Osteocyte (in vitro differentiated cells): ENCODE measurements at regions not wholly inside any gene's neighbourhood (a gene's known extent, or its start where the extent isn't known, plus 50 kb on each side); places are given as distances from the start of the nearest gene placed in this dataset.

Experiments
- DNase-seq: peaks from one replicate; pipeline ENCODE4 v3.0.0; 2021; ENCODE audit warnings: mixed read lengths; ENCODE audit not compliant: unreplicated experiment; ENCODE audit errors: extremely low spot score
- H3K27ac Mint-ChIP-seq: one replicate; pipeline ENCODE4 v1.8.0; 2021; ENCODE audit warnings: mild to moderate bottlenecking, mixed read lengths; ENCODE audit not compliant: unreplicated experiment
- H3K27me3 Mint-ChIP-seq: one replicate; pipeline ENCODE4 v1.8.0; 2021; ENCODE audit warnings: mixed read lengths; ENCODE audit not compliant: unreplicated experiment
- H3K36me3 Mint-ChIP-seq: one replicate; pipeline ENCODE4 v1.8.0; 2021; ENCODE audit warnings: mixed read lengths; ENCODE audit not compliant: unreplicated experiment
- H3K4me1 Mint-ChIP-seq: one replicate; pipeline ENCODE4 v1.8.0; 2021; ENCODE audit warnings: mixed read lengths; ENCODE audit not compliant: unreplicated experiment
- H3K4me3 Mint-ChIP-seq: one replicate; pipeline ENCODE4 v1.8.0; 2021; ENCODE audit warnings: mild to moderate bottlenecking, moderate library complexity, mixed read lengths; ENCODE audit not compliant: unreplicated experiment
- H3K9me3 Mint-ChIP-seq: one replicate; pipeline ENCODE4 v1.8.0; 2021; ENCODE audit warnings: mixed read lengths; ENCODE audit not compliant: unreplicated experiment
- TF ChIP-seq, protein P1 (sequence below): fragments of 200-600 bp; sonication (generic); IDR thresholded peaks from 2 replicates; pipeline ENCODE4 v1.5.0; 2021; ENCODE audit warnings: antibody characterized with exemption, mild to moderate bottlenecking, moderate library complexity

DNA sequence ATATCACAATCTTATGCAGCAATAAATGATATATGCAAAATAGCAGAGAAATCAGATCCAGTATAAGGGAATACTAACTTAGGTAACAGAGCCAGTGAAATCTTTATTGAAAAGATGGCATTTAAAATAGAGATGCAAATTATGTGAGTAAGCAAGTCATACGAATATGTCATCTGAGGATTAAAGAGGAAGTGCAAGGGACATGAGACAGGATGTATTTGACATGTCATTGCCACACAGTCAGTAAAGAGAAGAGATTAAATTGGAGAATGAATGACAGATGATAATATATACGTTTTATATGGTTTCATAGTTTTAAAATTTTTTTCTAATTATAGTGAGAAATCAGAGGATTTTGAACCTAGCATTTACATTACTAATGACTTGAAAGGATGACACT, 426.4 kb downstream of the SLITRK5 start:
- no peak for DNase-seq
- no peaks in the 10 kb centered on the region for H3K27me3 Mint-ChIP-seq
- no peak overlapping the region for H3K4me3 Mint-ChIP-seq
- no peaks in the 10 kb centered on the region for H3K4me1 Mint-ChIP-seq
- no peak overlapping the region for H3K27ac Mint-ChIP-seq
- TF ChIP-seq, protein P1, sequence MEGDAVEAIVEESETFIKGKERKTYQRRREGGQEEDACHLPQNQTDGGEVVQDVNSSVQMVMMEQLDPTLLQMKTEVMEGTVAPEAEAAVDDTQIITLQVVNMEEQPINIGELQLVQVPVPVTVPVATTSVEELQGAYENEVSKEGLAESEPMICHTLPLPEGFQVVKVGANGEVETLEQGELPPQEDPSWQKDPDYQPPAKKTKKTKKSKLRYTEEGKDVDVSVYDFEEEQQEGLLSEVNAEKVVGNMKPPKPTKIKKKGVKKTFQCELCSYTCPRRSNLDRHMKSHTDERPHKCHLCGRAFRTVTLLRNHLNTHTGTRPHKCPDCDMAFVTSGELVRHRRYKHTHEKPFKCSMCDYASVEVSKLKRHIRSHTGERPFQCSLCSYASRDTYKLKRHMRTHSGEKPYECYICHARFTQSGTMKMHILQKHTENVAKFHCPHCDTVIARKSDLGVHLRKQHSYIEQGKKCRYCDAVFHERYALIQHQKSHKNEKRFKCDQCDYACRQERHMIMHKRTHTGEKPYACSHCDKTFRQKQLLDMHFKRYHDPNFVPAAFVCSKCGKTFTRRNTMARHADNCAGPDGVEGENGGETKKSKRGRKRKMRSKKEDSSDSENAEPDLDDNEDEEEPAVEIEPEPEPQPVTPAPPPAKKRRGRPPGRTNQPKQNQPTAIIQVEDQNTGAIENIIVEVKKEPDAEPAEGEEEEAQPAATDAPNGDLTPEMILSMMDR, result no peak
- H3K36me3 Mint-ChIP-seq, result no peaks in the 10 kb centered on the region
- H3K9me3 Mint-ChIP-seq, result peaks cover 13% of the 10 kb centered on the region

DNA sequence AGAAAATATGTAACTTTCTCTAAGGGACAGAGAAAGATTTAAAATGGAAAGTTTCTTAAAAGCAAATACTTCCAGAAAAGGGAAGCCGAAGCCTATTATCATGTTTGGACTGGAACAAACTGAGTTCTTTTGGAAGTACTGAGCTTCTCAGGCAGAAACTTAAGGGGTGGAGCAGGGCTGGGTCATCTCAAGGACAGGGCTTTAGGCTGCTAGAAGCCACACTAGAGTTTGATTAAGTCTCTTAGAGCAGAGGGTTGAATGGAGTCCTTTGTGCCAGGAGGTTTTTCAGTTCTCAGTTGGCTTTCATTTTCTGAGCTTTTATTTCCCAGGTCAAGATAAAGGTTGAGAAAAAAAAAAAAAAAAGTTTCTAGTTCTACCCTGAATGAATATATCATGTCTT, 432.7 kb downstream of the SLITRK5 start:
- DNase-seq, result no peak
- Mint-ChIP-seq H3K27me3 (no peaks in the 10 kb centered on the region), H3K27ac (no peak overlapping the region), H3K36me3 (no peaks in the 10 kb centered on the region), H3K4me1 (no peaks in the 10 kb centered on the region), H3K4me3 (no peak overlapping the region), H3K9me3 (peaks cover 16% of the 10 kb centered on the region)
- TF ChIP-seq, protein P1, result no peak

DNA sequence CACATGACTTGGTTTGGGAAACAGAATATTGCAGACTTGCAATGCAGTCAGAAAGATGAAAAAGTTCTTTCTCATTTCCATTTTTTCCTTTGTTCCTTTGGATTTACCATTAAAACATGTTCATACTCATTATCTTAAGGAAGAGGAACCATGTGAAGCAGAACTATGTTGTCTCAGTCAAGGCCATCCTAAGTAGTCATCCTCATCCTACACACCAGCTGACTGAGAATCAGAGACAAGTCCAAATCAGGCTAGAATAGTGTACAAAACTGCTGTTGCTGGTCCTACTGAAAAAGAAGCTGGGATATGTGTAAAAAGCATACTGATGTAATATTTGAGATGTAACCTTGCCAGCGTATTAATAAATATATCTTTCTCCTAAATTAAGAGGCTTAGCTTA, 433.4 kb downstream of the SLITRK5 start:
- no peak for DNase-seq
- Mint-ChIP-seq H3K9me3 (peaks cover 16% of the 10 kb centered on the region), H3K4me1 (no peaks in the 10 kb centered on the region), H3K27me3 (no peaks in the 10 kb centered on the region), H3K36me3 (no peaks in the 10 kb centered on the region), H3K4me3 (no peak overlapping the region), H3K27ac (no peak overlapping the region)
- TF ChIP-seq, protein P1, result no peak

DNA sequence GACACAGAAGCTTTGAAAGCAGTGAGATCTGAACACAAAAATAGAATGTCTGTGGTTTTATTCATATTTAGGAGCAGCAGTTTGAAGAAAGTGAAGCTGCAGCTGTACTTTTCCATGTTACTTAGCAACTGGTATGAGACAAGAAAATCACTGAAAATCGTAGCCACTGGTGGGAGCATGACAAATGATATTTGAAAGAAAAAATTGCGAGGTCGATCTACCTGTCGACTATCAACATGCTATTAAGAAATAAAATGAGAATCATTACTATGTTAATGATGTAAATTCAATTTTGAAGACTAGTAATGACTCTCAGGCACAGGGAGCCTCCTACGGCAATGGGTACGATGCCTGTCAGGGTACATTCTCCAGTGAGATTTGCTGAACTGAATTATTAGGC, 436.4 kb downstream of the SLITRK5 start:
- H3K4me3 Mint-ChIP-seq, result no peak overlapping the region
- H3K36me3 Mint-ChIP-seq, result no peaks in the 10 kb centered on the region
- no peaks in the 10 kb centered on the region for H3K4me1 Mint-ChIP-seq
- no peak overlapping the region for H3K27ac Mint-ChIP-seq
- DNase-seq, result no peak
- H3K27me3 Mint-ChIP-seq, result peaks cover 6% of the 10 kb centered on the region
- TF ChIP-seq, protein P1, result no peak
- H3K9me3 Mint-ChIP-seq, result peaks cover 3% of the 10 kb centered on the region

DNA sequence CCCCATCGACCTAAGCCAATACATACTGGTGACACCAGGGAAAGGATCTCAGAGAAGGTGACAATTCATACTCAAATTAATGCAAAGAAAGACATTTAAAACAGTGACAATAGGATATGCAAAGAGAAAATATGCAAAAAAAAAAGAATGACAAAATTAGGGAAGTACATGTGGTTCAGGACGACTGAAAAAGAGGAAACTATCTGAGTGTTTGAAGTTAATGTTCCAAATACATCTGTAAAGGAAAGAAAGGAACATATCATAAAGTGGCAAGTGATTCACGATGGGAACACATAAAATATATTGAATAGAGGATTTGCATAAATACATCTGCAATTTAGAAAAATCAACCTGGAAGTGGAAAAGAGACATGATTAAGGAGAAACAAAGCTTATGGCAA, 441.4 kb downstream of the SLITRK5 start:
- Mint-ChIP-seq H3K4me3 (no peak overlapping the region), H3K9me3 (no peaks in the 10 kb centered on the region), H3K36me3 (no peaks in the 10 kb centered on the region), H3K27ac (no peak overlapping the region), H3K27me3 (peaks cover 11% of the 10 kb centered on the region), H3K4me1 (no peaks in the 10 kb centered on the region)
- TF ChIP-seq, protein P1, result no peak
- no peak for DNase-seq
